ENCODE measurements at regions not wholly inside any gene's neighbourhood (a gene's known extent, or its start where the extent isn't known, plus 50 kb on each side); places are given as distances from the start of the nearest gene placed in this dataset.

DNA sequence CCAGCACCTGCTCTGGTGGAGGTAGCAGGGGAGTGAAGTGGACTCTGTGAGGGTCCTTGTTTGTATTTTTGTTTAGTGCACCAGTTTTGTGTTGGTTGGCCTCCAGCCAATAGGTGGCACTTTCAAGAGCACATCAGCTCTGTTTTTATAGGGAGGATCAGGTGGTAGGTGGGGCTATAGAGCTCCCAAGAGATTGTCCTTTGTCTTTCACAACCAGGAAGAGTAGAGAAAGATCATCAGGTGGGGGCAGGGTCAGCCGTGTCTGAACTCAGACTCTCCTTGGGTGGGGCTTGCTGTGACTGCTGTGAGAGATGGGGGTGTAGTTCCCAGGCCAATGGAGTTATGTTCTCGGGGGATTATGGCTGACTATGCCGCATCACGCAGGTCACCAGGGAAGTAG, 159.8 kb downstream of the ZNF326 start:
- H3K27me3 Mint-ChIP-seq, result peaks cover 6% of the 10 kb centered on the region
- H3K4me1 Mint-ChIP-seq, result no peaks in the 10 kb centered on the region
- DNase-seq, result no peak
- no peak overlapping the region for H3K27ac Mint-ChIP-seq
- CTCF ChIA-PET, result interaction anchor here (0.7 kb wide), 1 partner anchor 731 kb away, joined by 3 read pairs; no protein-coding TSS in a partner anchor
- H3K4me3 Mint-ChIP-seq, result no peak overlapping the region
- POLR2A ChIA-PET, result no interaction called here
- no peaks in the 10 kb centered on the region for H3K9me3 Mint-ChIP-seq
- no peaks in the 10 kb centered on the region for H3K36me3 Mint-ChIP-seq (ENCODE audit: low read depth)

DNA sequence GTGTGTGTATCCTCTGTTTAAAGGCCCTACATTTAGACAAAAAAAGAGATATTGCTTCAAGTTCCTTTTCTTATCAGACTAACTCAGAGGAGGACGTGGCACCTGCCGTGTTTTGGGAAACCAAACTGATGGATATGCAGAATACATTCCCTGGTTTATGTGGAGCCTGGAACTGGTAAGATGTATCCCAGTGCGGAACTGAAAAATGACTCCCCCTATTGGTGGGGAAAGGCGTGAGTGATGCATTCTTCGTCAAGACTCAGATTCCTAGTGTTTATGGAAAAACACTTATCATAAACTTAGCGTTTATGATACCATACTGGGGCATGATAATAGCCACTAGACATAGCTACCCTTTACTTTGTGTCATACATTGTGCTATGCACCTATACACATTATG, 154.2 kb downstream of the ZNF326 start:
- Mint-ChIP-seq H3K36me3 (ENCODE audit: low read depth) (no peaks in the 10 kb centered on the region), H3K27ac (no peak overlapping the region), H3K9me3 (peaks cover 2% of the 10 kb centered on the region), H3K4me1 (no peaks in the 10 kb centered on the region), H3K4me3 (no peak overlapping the region), H3K27me3 (no peaks in the 10 kb centered on the region)
- no peak for DNase-seq
- POLR2A ChIA-PET, result no interaction called here
- CTCF ChIA-PET, result no interaction called here

- H3K9me3 Mint-ChIP-seq, result peaks cover 2% of the 10 kb centered on the region
- no peak for DNase-seq
- H3K4me1 Mint-ChIP-seq, result no peaks in the 10 kb centered on the region
- H3K36me3 Mint-ChIP-seq (ENCODE audit: low read depth), result no peaks in the 10 kb centered on the region
- no peak overlapping the region for H3K27ac Mint-ChIP-seq
- CTCF ChIA-PET, result no interaction called here
- POLR2A ChIA-PET, result no interaction called here
- no peaks in the 10 kb centered on the region for H3K27me3 Mint-ChIP-seq
- no peak overlapping the region for H3K4me3 Mint-ChIP-seq
These were observed 152.2 kb downstream of the ZNF326 start for GRCh38 chr1:90147093-90147492.

DNA sequence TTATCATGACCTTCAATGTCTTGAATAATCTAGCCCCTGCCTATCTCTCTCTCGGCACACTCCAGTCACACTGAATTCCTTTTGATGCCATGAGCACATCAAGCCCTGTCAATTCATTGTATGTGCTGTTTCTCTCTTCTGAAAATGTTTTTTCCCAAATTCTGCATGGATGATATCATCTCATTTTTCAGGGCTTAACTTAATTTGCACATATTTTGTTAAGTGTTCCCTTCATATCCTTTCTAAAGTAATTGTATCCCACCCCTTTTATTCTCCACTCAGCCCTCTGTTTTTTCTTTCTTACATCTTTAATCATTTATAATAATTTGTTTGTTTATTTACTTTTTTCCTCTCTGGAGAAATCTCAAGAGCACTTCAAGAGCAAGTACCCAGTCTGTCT, 149.9 kb downstream of the ZNF326 start:
- no peaks in the 10 kb centered on the region for H3K36me3 Mint-ChIP-seq (ENCODE audit: low read depth)
- H3K4me1 Mint-ChIP-seq, result no peaks in the 10 kb centered on the region
- DNase-seq, result no peak
- H3K4me3 Mint-ChIP-seq, result no peak overlapping the region
- H3K27me3 Mint-ChIP-seq, result no peaks in the 10 kb centered on the region
- H3K9me3 Mint-ChIP-seq, result peaks cover 6% of the 10 kb centered on the region
- H3K27ac Mint-ChIP-seq, result no peak overlapping the region
- CTCF ChIA-PET, result no interaction called here
- POLR2A ChIA-PET, result no interaction called here

- Mint-ChIP-seq H3K27me3 (no peaks in the 10 kb centered on the region), H3K4me3 (no peak overlapping the region)
- no peak for DNase-seq
These were observed 148.7 kb downstream of the ZNF326 start for GRCh38 chr1:90143591-90143990.

GRCh38 chr1:90142697-90143096, 147.8 kb downstream of the ZNF326 start:
- Mint-ChIP-seq H3K27me3 (no peaks in the 10 kb centered on the region), H3K9me3 (peaks cover 6% of the 10 kb centered on the region), H3K4me1 (no peaks in the 10 kb centered on the region), H3K27ac (no peak overlapping the region), H3K36me3 (ENCODE audit: low read depth) (no peaks in the 10 kb centered on the region), H3K4me3 (no peak overlapping the region)
- DNase-seq, result no peak
- POLR2A ChIA-PET, result no interaction called here
- CTCF ChIA-PET, result no interaction called here

More at GRCh38 chr1:90143591-90143990, 148.7 kb downstream of the ZNF326 start:
- CTCF ChIA-PET, result no interaction called here
- no peaks in the 10 kb centered on the region for H3K4me1 Mint-ChIP-seq
- no peak overlapping the region for H3K27ac Mint-ChIP-seq
- no peaks in the 10 kb centered on the region for H3K36me3 Mint-ChIP-seq (ENCODE audit: low read depth)
- peaks cover 6% of the 10 kb centered on the region for H3K9me3 Mint-ChIP-seq
- POLR2A ChIA-PET, result no interaction called here

DNA sequence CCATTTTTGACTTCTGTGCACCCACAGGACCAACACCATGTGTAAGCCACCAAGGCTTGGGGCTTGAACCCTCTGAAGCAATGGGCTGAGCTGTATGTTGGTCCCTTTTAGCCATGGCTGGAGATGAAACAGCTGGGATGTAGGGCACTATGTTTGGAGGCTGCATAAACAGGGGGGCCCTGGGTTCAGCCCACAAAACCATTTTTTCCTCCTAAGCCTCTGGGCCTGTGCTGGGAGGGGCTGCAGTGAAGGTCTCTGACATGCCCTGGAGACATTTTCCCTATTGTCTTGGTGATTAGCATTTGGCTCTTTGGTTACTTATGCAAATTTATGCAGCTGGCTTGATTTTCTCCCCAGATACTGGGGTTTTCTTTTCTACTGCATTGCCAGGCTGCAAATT, 144.9 kb downstream of the ZNF326 start:
- ChIA-PET CTCF (no interaction called here), POLR2A (no interaction called here)
- DNase-seq, result no peak
- Mint-ChIP-seq H3K27me3 (no peaks in the 10 kb centered on the region), H3K36me3 (ENCODE audit: low read depth) (no peaks in the 10 kb centered on the region), H3K4me1 (no peaks in the 10 kb centered on the region), H3K27ac (no peak overlapping the region), H3K9me3 (peaks cover 6% of the 10 kb centered on the region), H3K4me3 (no peak overlapping the region)

DNA sequence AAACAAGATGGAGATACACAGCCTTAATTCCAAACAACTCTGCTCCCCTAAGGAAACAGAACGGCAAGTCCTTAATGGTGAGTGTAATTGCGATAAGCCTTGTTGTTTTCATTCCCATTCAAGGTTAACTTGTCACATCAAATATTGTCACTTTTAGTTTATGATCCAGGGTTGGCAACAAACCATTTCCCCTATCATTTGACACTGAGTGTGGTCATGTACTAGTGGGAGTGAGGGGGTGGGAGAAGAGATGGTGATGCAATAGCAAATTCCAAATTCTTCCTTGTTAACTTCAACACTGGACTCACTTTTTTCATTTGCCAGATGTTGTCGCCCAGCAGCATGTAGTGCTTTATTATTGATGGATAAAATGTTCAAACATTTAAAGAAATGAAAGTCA, 140.4 kb downstream of the ZNF326 start:
- no peaks in the 10 kb centered on the region for H3K4me1 Mint-ChIP-seq
- ChIA-PET CTCF (no interaction called here), POLR2A (no interaction called here)

DNA sequence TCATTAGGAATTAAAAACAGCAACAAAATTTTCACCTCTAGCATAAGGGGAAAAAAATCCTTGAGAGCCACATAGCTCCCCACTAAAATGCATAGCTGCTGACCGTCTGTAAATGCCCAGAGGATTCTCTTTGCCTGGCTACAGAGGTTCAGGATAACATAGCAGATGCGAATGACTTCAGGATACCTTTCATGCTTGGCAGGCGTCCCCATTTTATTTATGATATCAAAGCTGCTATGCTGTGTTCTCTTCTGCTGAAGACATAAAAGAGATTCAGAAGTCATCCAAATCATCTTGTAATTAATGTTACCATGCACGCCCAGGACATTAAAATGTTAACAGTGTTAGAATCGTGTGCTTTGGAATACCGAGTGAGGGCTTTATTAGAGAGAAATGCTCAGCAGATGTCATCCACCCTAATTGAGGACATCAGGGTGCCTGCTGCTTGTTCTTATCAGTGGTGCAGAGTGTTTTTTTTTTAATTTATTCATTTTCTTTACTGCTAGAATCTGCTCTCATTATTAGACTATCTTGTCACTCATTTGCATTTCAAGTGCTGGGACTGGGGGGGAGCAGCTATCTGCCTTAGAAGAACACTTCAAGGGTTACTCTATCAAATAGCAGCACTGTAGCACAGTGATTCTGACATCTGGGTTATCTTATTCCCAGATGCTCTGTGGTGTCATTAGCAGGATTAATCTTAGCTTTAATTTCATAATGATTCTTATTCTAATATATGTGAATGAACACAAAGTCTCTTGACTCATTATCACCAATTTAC, 139.5 kb downstream of the ZNF326 start:
- peaks cover 8% of the 10 kb centered on the region for H3K27me3 Mint-ChIP-seq
- no peak overlapping the region for H3K27ac Mint-ChIP-seq
- no peaks in the 10 kb centered on the region for H3K4me1 Mint-ChIP-seq
- H3K4me3 Mint-ChIP-seq, result no peak overlapping the region
- H3K9me3 Mint-ChIP-seq, result peaks cover 2% of the 10 kb centered on the region
- CTCF ChIA-PET, result interaction anchor here (1.1 to 1.4 kb wide), 2 partner anchors 10 to 212 kb away, joined by 3 read pairs; no protein-coding TSS in a partner anchor
- DNase-seq, result no peak
- POLR2A ChIA-PET, result no interaction called here
- H3K36me3 Mint-ChIP-seq (ENCODE audit: low read depth), result no peaks in the 10 kb centered on the region

More for the DNA sequence above, 140.4 kb downstream of the ZNF326 start:
- Mint-ChIP-seq H3K9me3 (peaks cover 4% of the 10 kb centered on the region), H3K4me3 (no peak overlapping the region), H3K27ac (no peak overlapping the region), H3K27me3 (peaks cover 7% of the 10 kb centered on the region), H3K36me3 (ENCODE audit: low read depth) (no peaks in the 10 kb centered on the region)
- no peak for DNase-seq

GRCh38 chr1:90133133-90133532, 138.2 kb downstream of the ZNF326 start:
- H3K27me3 Mint-ChIP-seq, result peaks cover 11% of the 10 kb centered on the region
- H3K27ac Mint-ChIP-seq, result no peak overlapping the region
- POLR2A ChIA-PET, result no interaction called here

DNA sequence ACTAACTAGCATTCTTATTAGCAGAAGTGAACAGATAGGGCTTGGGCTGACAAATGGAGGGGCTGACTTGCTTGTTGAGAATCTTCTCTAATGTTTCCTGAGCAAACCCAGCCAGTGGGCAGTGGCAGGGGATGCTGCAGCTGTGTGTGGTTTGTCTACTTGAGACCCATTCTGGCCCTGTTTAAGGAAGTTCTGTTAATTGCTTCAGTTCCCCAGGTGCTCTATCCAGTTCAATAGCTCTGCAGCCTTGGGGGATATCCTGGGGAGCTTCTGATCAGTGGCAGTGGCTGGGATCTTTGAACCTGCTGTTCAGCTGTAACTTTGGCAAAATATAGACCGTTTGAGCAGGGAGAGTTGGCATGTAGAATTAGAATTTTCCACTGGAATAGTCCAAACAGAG, 137.4 kb downstream of the ZNF326 start:
- H3K27me3 Mint-ChIP-seq, result peaks cover 11% of the 10 kb centered on the region
- H3K27ac Mint-ChIP-seq, result no peak overlapping the region
- POLR2A ChIA-PET, result no interaction called here
- DNase-seq, result no peak
- H3K36me3 Mint-ChIP-seq (ENCODE audit: low read depth), result no peaks in the 10 kb centered on the region
- H3K4me1 Mint-ChIP-seq, result peaks cover under 1% of the 10 kb centered on the region
- H3K9me3 Mint-ChIP-seq, result no peaks in the 10 kb centered on the region
- H3K4me3 Mint-ChIP-seq, result no peak overlapping the region
- CTCF ChIA-PET, result no interaction called here

More at GRCh38 chr1:90133133-90133532, 138.2 kb downstream of the ZNF326 start:
- Mint-ChIP-seq H3K36me3 (ENCODE audit: low read depth) (no peaks in the 10 kb centered on the region), H3K9me3 (no peaks in the 10 kb centered on the region), H3K4me1 (no peaks in the 10 kb centered on the region), H3K4me3 (no peak overlapping the region)
- DNase-seq, result no peak
- CTCF ChIA-PET, result interaction anchor here (1.4 kb wide), 1 partner anchor 214 kb away, joined by 3 read pairs; no protein-coding TSS in a partner anchor

DNA sequence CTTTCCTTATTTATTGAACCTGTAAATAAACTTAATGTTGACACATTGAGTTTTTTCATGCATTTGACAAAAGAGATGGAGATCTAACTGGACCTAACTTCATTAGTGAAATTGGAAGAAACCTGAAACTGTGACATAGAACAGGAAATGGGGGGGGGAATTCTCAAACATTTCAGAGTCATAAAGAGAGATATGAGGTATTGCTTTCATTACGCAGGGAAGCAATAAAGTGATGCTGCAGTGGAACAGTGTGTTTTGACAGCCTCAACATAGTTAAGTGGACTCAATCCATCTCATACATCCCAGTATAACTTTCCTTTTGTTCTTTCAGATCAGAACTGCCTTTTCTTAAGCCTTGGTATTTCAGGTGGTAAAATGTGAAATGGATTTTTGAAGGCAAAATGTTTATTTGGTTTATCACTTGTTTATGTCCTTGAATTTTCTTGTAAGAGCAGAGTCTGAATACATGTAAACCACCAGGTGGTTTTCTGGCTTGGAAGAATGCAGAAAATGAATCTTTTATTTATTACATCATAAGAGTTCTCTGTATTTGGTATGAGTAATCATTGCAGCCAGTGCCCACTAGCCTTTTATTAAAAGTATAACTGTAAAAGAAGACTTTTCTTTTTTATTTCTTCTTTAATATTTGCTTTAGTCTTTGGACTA, 132.5 kb downstream of the ZNF326 start:
- DNase-seq, result no peak
- Mint-ChIP-seq H3K36me3 (ENCODE audit: low read depth) (no peaks in the 10 kb centered on the region), H3K4me1 (peaks cover 3% of the 10 kb centered on the region), H3K27me3 (peaks cover 12% of the 10 kb centered on the region), H3K4me3 (no peak overlapping the region), H3K9me3 (no peaks in the 10 kb centered on the region), H3K27ac (no peak overlapping the region)
- ChIA-PET POLR2A (no interaction called here), CTCF (no interaction called here)

DNA sequence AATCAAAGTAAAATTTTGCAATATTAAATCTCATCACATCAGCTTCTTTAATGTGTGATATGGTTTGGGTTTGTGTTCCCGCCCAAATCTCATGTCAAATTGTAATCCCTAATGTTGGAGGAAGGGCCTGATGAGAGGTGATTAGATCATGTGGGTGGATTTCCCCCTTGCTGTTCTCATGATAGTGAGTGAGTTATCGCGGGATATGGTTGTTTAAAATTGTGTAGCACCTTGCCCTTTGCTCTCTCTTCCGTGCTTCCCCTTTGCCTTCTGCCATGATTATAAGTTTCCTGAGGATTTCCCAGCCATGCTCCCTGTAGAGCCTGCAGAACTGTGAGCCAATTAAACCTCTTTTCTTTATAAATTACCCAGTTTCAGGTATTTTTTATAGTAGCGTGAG, 131.9 kb downstream of the ZNF326 start:
- no peak for DNase-seq
- Mint-ChIP-seq H3K27ac (no peak overlapping the region), H3K27me3 (peaks cover 12% of the 10 kb centered on the region), H3K4me1 (peaks cover 3% of the 10 kb centered on the region), H3K9me3 (no peaks in the 10 kb centered on the region), H3K36me3 (ENCODE audit: low read depth) (no peaks in the 10 kb centered on the region), H3K4me3 (no peak overlapping the region)
- ChIA-PET CTCF (no interaction called here), POLR2A (no interaction called here)
